AG04449 (cell line): ENCODE measurements at regions not wholly inside any gene's neighbourhood (a gene's known extent, or its start where the extent isn't known, plus 50 kb on each side); places are given as distances from the start of the nearest gene placed in this dataset.

Source experiments
- CTCF ChIA-PET: fragments of 350-600 bp; formaldehyde crosslinking; extraction: SDS; loops from one replicate; lab custom pipeline; 2021; ENCODE audit warnings: antibody characterized with exemption; lab: Yijun Ruan, JAX
- POLR2A ChIA-PET: fragments of 400-600, 350-600 bp; formaldehyde crosslinking; extraction: SDS; loops from one replicate; lab custom pipeline; 2020; ENCODE audit warnings: antibody characterized with exemption, inconsistent platforms; lab: Yijun Ruan, JAX
- DNase-seq: peaks from one replicate; pipeline ENCODE4 v3.0.0-alpha.2; 2010; ENCODE audit warnings: low read depth, low spot score
- H3K4me3 ChIP-seq: 2 replicates; pipeline ENCODE4 v1.5.1; 2011; ENCODE audit warnings: low read depth, mild to moderate bottlenecking, control low read depth, low read length
- CTCF ChIP-seq: IDR thresholded peaks from one replicate; pipeline ENCODE4 v1.5.1; 2011; ENCODE audit warnings: mild to moderate bottlenecking, moderate library complexity, low read length, control low read depth, inconsistent platforms; ENCODE audit not compliant: insufficient read depth; ENCODE audit errors: missing control alignments

GRCh38 chr6:139823099-139823807, 448.8 kb upstream of the CITED2 start:
- no peak for DNase-seq
- no peak overlapping the region for H3K4me3 ChIP-seq
- no peak for TF ChIP-seq CTCF
- CTCF ChIA-PET, result no interaction called here
- POLR2A ChIA-PET, result no interaction called here

- ChIA-PET CTCF (interaction anchor here (1.0 kb wide), 1 partner anchor 30 kb away, joined by 3 read pairs; no protein-coding TSS in a partner anchor), POLR2A (no interaction called here)
- DNase-seq, result no peak
- no peak overlapping the region for H3K4me3 ChIP-seq
- no peak for TF ChIP-seq CTCF
Measured at GRCh38 chr6:139821676-139822223, 447.3 kb upstream of the CITED2 start.

GRCh38 chr6:139820210-139820609, 445.8 kb upstream of the CITED2 start:
- peak; percentile 51 for DNase-seq
- ChIA-PET CTCF (no interaction called here), POLR2A (no interaction called here)
- no peak overlapping the region for H3K4me3 ChIP-seq
- TF ChIP-seq CTCF, result no peak

GRCh38 chr6:139819776-139820175, 445.3 kb upstream of the CITED2 start:
- POLR2A ChIA-PET, result no interaction called here
- CTCF ChIA-PET, result no interaction called here
- TF ChIP-seq CTCF, result no peak
- DNase-seq, result no peak
- no peak overlapping the region for H3K4me3 ChIP-seq

DNA sequence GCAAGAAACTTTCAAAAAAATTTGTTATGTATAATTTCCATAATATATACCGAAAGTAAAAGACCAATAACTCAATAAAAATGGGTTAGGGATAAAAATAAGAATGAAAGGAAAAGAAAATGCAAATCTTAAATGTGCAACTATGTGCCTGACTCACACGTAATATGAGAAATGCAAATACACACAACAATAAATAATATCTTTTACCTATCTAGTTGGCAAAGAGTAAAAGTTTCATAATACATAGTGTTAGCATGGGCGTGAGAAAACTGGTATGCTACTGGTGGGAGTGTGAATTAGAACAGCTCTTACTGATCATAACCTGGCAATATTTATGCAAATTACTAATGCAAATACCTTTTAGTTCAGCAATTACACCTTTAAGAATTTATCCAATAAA, 438.5 kb upstream of the CITED2 start:
- CTCF ChIA-PET, result no interaction called here
- no peak for DNase-seq
- no peak for TF ChIP-seq CTCF
- no peak overlapping the region for H3K4me3 ChIP-seq
- POLR2A ChIA-PET, result no interaction called here

GRCh38 chr6:139801571-139802321, 427.3 kb upstream of the CITED2 start:
- CTCF ChIA-PET, result no interaction called here
- POLR2A ChIA-PET, result no interaction called here
- DNase-seq, result no peak
- TF ChIP-seq CTCF, result no peak
- no peak overlapping the region for H3K4me3 ChIP-seq
